ENCODE measurements at regions not wholly inside any gene's neighbourhood (a gene's known extent, or its start where the extent isn't known, plus 50 kb on each side); places are given as distances from the start of the nearest gene placed in this dataset.

- TF ChIP-seq POLR2AphosphoS5 (IDR thresholded peaks at IDR 0.05), result no peak
- TF ChIP-seq POLR2A (IDR thresholded peaks at IDR 0.05), result no peak
- no peak for TF ChIP-seq CTCF (IDR thresholded peaks at IDR 0.05)
- no peak for TF ChIP-seq EP300 (IDR thresholded peaks at IDR 0.05)
Observed at GRCh38 chr4:125428832-125429231, 114.1 kb downstream of the FAT4 start.
